B cell (primary cell): ENCODE measurements at regions not wholly inside any gene's neighbourhood (a gene's known extent, or its start where the extent isn't known, plus 50 kb on each side); places are given as distances from the start of the nearest gene placed in this dataset.

Experiments used
- EZH2 ChIP-seq: IDR thresholded peaks from 2 replicates; pipeline ENCODE4 v1.6.1; 2012; ENCODE audit warnings: borderline replicate concordance, low read depth, mild to moderate bottlenecking, moderate library complexity, low read length; ENCODE audit not compliant: insufficient read depth, poor library complexity, severe bottlenecking
- TF ChIP-seq, protein P1 (sequence below): fragments of 200-600 bp; IDR thresholded peaks from one replicate; pipeline ENCODE4 v1.8.0; 2022; ENCODE audit warnings: antibody characterized with exemption, mild to moderate bottlenecking

DNA sequence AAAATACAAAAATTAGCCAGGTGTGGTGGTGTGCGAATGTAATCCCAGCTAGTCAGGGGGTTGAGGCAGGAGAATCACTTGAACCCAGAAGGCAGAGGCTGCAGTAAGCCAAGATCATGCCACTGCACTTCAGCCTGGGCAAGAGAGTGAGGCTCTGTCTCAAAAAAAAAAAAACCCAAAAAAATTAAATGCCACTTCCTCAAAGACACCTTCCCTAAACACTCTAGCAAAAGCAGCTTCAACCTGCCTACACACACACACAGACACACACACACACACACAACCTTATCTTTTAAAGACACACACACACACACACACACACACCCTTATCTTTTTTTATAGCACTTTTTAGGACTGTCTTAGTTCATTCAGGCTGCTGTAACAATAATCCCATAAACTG is 201.7 kb upstream of the PSMD7 start:
- TF ChIP-seq, protein P1, sequence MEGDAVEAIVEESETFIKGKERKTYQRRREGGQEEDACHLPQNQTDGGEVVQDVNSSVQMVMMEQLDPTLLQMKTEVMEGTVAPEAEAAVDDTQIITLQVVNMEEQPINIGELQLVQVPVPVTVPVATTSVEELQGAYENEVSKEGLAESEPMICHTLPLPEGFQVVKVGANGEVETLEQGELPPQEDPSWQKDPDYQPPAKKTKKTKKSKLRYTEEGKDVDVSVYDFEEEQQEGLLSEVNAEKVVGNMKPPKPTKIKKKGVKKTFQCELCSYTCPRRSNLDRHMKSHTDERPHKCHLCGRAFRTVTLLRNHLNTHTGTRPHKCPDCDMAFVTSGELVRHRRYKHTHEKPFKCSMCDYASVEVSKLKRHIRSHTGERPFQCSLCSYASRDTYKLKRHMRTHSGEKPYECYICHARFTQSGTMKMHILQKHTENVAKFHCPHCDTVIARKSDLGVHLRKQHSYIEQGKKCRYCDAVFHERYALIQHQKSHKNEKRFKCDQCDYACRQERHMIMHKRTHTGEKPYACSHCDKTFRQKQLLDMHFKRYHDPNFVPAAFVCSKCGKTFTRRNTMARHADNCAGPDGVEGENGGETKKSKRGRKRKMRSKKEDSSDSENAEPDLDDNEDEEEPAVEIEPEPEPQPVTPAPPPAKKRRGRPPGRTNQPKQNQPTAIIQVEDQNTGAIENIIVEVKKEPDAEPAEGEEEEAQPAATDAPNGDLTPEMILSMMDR, result no peak
- no peak for TF ChIP-seq EZH2
